ENCODE measurements at regions not wholly inside any gene's neighbourhood (a gene's known extent, or its start where the extent isn't known, plus 50 kb on each side); places are given as distances from the start of the nearest gene placed in this dataset.

- TF ChIP-seq, protein P1, sequence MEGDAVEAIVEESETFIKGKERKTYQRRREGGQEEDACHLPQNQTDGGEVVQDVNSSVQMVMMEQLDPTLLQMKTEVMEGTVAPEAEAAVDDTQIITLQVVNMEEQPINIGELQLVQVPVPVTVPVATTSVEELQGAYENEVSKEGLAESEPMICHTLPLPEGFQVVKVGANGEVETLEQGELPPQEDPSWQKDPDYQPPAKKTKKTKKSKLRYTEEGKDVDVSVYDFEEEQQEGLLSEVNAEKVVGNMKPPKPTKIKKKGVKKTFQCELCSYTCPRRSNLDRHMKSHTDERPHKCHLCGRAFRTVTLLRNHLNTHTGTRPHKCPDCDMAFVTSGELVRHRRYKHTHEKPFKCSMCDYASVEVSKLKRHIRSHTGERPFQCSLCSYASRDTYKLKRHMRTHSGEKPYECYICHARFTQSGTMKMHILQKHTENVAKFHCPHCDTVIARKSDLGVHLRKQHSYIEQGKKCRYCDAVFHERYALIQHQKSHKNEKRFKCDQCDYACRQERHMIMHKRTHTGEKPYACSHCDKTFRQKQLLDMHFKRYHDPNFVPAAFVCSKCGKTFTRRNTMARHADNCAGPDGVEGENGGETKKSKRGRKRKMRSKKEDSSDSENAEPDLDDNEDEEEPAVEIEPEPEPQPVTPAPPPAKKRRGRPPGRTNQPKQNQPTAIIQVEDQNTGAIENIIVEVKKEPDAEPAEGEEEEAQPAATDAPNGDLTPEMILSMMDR (IDR thresholded peaks at IDR 0.05), result no peak
- TF ChIP-seq POLR2A (IDR thresholded peaks at IDR 0.05), result no peak
Observed at GRCh38 chr1:22371408-22371807, 80.2 kb upstream of the ZBTB40 start.
